HL-60 (cell line): ENCODE measurements at regions not wholly inside any gene's neighbourhood (a gene's known extent, or its start where the extent isn't known, plus 50 kb on each side); places are given as distances from the start of the nearest gene placed in this dataset.

Experiments
- DNase-seq, 2 experiments: peaks; one replicate each; pipeline ENCODE4 v3.0.0-alpha.2; 2010 to 2020; ENCODE audit warnings: low read depth in 1 of 2, low spot score in 1 of 2
- H3K27ac ChIP-seq: fragments of 250-450 bp; sonication (Bioruptor Pico); replicated peaks from 2 replicates; pipeline ENCODE4 v1.5.1; 2020; ENCODE audit warnings: mild to moderate bottlenecking, moderate library complexity
- H3K27me3 ChIP-seq: fragments of 250-450 bp; sonication (Bioruptor Pico); 2 replicates; pipeline ENCODE4 v1.5.1; 2021; ENCODE audit warnings: mild to moderate bottlenecking, moderate library complexity; ENCODE audit not compliant: insufficient read depth, poor library complexity, severe bottlenecking
- H3K4me3 ChIP-seq: replicated peaks from 2 replicates; pipeline ENCODE4 v1.5.1; 2011; ENCODE audit warnings: mild to moderate bottlenecking, control low read depth, low read length; ENCODE audit not compliant: insufficient read depth
- CTCF ChIP-seq: IDR thresholded peaks from one replicate; pipeline ENCODE4 v1.5.1; 2011; ENCODE audit warnings: low read length, control low read depth, inconsistent platforms; ENCODE audit not compliant: insufficient read depth
- GABPA ChIP-seq: IDR thresholded peaks from 2 replicates; pipeline ENCODE4 v1.6.1; 2012; ENCODE audit warnings: low read depth
- POLR2AphosphoS5 ChIP-seq: IDR thresholded peaks from 2 replicates; pipeline ENCODE4 v1.6.1; 2012; ENCODE audit warnings: low read depth
- REST ChIP-seq: IDR thresholded peaks from 2 replicates; pipeline ENCODE4 v1.6.1; 2012; ENCODE audit warnings: low read depth; ENCODE audit not compliant: insufficient replicate concordance
- SPI1 ChIP-seq: IDR thresholded peaks from 2 replicates; pipeline ENCODE4 v1.6.1; 2012; ENCODE audit warnings: low read depth, mild to moderate bottlenecking, borderline replicate concordance

GRCh38 chr13:39877134-39877533 is 221.7 kb downstream of the COG6 start:
- H3K27ac ChIP-seq: no peak overlapping the region

GRCh38 chr13:39879286-39880035 is 224.0 kb downstream of the COG6 start:
- no peak for DNase-seq
- H3K27me3 ChIP-seq: peaks cover 8% of the 10 kb centered on the region
- no peak for TF ChIP-seq CTCF
- no peak for TF ChIP-seq REST
- TF ChIP-seq GABPA: no peak
- TF ChIP-seq POLR2AphosphoS5: no peak
- TF ChIP-seq SPI1: no peak
- no peak overlapping the region for H3K4me3 ChIP-seq
- H3K27ac ChIP-seq: no peak overlapping the region

More at GRCh38 chr13:39877134-39877533, 221.7 kb downstream of the COG6 start:
- H3K4me3 ChIP-seq: no peak overlapping the region
- H3K27me3 ChIP-seq: peaks cover 8% of the 10 kb centered on the region
- TF ChIP-seq REST (no peak), POLR2AphosphoS5 (no peak), CTCF (no peak), GABPA (no peak), SPI1 (no peak)
- no peak for DNase-seq

- H3K4me3 ChIP-seq: no peak overlapping the region
- no peak overlapping the region for H3K27ac ChIP-seq
- H3K27me3 ChIP-seq: peaks cover 7% of the 10 kb centered on the region
- DNase-seq: no peak
- TF ChIP-seq POLR2AphosphoS5: no peak
- no peak for TF ChIP-seq SPI1
- TF ChIP-seq GABPA: no peak
- no peak for TF ChIP-seq CTCF
- no peak for TF ChIP-seq REST
Observed at GRCh38 chr13:39881383-39881782, 225.9 kb downstream of the COG6 start.
